HG02571 (cell line): ENCODE measurements at regions not wholly inside any gene's neighbourhood (a gene's known extent, or its start where the extent isn't known, plus 50 kb on each side); places are given as distances from the start of the nearest gene placed in this dataset.
"Not testable (repeated sequence)": the region's sequence is repeated elsewhere in the genome, so short reads cannot be mapped to it uniquely, and the experiment has no call there.

Source experiments
- ATAC-seq: cut with Tn5 transposase; IDR thresholded peaks from one replicate; pipeline ENCODE4 v1.9.1; 2021; ENCODE audit warnings: mild to moderate bottlenecking, moderate library complexity; ENCODE audit not compliant: unreplicated experiment

- ATAC-seq: no peak
Measured at GRCh38 chr6:27550692-27551091, 77.8 kb upstream of the ZNF184 start.

- ATAC-seq: not testable (repeated sequence)
Measured at GRCh38 chr6:27549241-27549598, 76.3 kb upstream of the ZNF184 start.

DNA sequence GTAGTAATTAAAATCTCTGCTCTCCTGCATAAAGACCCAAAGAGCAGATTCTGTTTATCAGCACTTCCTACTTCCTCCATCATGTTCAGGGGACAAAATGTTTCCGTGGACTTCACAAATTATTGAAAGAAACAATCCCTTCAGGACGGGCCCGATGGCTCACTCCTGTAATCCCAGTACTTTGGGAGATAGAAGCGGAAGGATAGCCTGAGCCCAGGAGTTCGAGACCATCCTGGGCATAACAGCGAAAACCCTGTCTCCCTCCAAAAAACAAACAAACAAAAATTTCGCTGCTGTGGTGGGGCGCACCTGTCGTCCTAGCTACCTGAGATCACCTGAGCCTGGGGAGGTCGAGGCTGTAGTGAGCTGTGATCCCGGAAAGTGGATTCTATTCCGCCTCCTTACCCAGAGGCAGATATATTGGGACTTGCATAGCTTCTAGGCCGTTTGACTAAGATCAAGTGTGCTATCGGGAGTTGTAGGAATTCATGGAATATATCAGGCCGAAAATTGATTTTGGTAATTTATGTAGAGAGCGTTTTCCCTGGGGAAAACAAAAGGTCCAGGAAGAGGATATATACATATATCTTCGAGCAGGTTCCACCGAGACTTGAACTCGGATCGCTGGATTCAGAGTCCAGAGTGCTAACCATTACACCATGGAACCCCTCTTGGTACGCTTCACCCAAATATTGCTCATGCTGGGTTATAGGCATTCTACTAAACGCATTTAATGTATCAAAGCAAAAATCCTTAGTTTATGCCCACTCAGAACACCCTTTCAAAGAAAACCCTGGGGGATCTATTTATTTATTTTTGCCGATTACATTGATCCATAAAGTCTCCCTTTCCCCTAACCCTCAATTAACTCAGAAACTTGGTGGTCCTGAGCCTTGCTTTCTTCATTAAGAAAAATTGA lies 74.5 kb upstream of the ZNF184 start:
- ATAC-seq: no peak

- ATAC-seq: no peak
Measured at GRCh38 chr6:27546522-27546921, 73.6 kb upstream of the ZNF184 start.

DNA sequence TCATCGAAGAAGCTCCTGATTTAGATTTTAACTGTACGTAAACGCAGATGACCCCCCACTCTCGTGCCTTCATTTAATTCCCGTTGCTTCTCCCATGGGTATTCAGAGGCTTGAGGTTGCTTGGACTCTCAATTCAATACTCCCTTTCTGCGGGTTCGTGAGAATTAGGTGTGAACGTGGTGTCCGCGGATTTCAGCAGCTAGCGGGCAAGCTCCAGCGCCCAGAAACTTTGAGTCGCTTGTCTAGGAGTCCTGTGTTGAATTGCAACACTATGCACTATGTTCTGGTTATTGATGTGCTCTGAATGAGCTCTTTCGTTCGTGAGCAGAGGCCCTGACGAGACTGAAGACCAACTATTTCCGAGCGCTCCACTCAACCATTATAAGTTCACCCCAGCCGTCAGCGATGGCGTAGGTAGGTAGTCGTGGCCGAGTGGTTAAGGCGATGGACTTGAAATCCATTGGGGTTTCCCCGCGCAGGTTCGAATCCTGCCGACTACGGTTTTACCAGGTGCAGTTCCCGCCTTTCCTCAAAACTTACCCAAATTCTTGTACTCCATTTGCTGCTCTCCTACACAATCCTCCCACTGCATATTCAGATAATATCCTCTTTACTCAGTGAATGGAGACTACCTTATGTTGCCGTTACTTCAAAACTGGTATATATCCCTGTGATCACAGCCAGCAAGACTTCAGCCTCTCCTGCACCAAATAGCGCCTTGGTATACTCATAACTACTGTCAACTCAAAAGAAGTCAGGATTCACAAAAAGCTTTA lies 72.6 kb upstream of the ZNF184 start:
- ATAC-seq: no peak

- no peak for ATAC-seq
Measured at GRCh38 chr6:27544612-27545260, 71.8 kb upstream of the ZNF184 start.

- ATAC-seq: not testable (repeated sequence)
Measured at GRCh38 chr6:27544135-27544534, 71.2 kb upstream of the ZNF184 start.

DNA sequence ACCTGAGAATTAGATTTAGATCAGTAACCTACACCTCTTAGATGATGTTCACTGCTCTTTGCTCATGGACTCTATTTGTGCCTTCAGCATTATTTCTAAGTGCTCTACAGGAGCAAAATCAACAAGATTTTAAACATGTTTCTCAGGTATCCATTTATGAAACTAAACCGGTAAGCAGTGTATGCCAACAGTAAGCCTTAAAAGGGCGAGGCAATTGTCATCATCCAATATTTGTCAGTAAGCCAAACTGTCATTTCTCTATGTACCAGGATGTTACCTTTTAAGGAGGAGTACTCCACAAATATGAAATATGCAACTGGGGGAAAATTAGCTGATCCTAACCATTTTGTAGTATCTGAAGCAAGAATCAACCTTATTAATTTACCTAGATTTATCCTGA lies 69.6 kb upstream of the ZNF184 start:
- no peak for ATAC-seq

DNA sequence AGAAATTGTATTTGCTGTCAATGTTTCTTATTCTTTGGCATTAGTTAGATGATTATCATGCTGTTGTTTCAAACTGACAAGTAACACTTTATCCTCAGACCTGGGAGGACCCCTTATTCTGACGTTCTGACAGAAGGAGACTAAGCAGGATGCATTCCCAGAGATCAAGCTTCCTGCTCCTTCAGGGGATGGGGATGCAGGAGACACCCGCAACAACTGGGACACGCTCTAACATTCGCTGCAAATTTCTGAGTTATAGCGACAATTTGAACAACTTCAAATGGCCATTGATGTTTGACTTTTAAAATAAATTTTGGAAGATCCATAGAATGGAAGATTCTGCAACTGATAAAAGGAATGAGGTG lies 69.0 kb upstream of the ZNF184 start:
- no peak for ATAC-seq

- ATAC-seq: no peak
Measured at GRCh38 chr6:27541212-27541932, 68.5 kb upstream of the ZNF184 start.

GRCh38 chr6:27539551-27539950 lies 66.6 kb upstream of the ZNF184 start:
- ATAC-seq: no peak

DNA sequence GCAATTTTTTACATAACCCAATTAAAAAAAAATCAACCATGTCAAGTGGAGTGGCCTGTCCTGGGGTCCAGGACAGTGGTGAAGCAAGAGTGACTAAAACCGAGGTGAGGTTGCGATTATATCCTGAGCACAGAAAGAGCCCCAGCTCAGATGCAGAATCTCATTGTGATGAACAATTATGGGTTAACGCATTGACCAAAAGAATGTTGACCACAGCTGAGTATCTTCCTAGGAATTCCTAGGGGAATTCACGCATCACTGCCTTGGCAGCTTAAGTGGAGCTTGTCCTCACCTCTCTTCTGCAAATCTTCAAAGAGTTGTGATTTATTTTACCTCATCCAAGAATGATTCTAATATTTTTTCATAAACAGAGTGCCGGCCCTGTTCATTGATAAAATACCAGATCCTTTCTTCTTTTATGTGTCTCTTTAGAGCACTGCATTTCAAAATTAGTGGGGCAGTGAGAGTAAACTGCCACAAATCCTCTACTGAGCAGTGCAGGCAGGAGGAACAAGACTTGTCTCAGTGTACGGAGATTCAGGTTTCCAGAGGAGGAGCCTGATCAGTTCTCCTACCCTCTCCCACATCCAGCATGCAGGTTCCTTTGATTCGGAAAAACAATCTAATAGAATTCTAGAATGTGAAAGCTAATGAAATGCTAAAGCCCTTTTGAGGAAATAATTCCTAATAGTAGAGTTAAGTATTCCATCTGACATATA lies 60.1 kb upstream of the ZNF184 start:
- no peak for ATAC-seq

DNA sequence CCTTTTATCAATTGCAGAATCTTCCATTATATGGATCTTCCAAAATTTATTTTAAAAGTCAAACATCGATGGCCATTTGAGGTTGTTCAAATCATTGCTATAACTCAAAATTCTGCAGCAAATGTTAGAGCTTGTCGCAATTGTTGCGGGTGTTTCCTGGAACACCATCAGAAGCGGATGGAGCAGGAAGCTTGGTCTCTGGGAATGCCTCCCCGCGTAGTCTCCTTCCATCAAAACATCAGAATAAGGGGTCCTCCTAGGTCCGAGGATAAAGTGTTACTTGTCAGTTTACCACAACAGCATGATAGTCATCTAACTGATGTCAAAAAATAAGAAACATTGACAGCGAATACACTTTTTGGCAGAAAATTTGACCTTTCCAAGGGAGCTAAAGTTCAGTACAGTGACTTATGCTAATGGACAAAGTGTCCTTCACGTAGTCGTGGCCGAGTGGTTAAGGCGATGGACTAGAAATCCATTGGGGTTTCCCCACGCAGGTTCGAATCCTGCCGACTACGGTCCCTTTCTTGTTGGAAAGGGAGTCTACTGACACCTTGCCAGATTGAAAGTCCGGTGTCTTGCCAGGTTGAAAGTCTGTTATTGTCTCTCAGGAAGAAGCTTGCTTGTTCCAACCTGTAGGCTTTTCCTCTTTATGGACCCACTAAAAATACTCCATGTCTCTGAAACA lies 59.0 kb upstream of the ZNF184 start:
- no peak for ATAC-seq

GRCh38 chr6:27529796-27530195 lies 56.9 kb upstream of the ZNF184 start:
- not testable (repeated sequence) for ATAC-seq

DNA sequence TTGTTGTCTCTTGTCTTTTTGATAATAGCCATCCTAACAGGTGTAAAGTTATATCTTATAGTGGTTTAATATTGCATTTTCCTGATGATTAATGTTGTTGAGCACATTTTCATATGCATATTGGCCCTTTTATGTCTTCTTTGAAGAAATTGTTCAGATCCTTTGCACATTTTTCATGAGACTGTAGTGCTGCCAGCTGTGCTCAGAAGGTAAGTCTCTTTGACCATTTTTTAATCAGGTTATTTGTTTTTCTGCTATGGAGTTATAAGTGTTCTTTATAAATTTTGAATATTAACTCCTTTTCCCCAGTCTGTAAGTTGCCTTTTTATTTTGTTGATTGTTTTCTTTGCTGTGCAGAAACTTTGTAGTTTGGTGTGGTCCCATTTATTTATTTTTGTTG lies 55.8 kb upstream of the ZNF184 start:
- ATAC-seq: no peak
